Ureter (tissue), 1 donor: ENCODE measurements at regions not wholly inside any gene's neighbourhood (a gene's known extent, or its start where the extent isn't known, plus 50 kb on each side); places are given as distances from the start of the nearest gene placed in this dataset.
"Not testable (repeated sequence)": the region's sequence is repeated elsewhere in the genome, so short reads cannot be mapped to it uniquely, and the experiment has no call there.

Source experiments
- DNase-seq: peaks from one replicate; pipeline ENCODE4 v3.0.0-alpha.2; 2020; ENCODE audit warnings: low spot score
- donor health status: DM: yes; HTN: yes; CAD: no.

DNA sequence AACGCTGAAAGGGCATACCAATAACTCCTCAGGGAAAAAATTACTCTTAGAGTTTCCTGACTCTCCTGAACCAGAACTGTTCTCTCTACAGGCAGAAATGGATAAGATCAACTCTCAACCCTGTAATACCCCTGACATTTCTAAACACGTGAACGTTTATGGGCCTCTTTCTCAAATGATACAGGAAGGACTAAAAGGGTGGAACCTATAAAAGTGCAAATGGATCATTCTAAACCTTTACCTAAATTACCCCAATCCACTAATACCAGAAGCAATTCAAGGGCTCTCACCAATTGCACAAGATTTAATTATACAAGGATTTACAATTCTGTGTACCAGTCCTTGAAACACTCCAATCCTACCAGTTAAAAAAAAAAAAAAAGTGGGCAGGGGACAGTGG lies 98.0 kb upstream of the FAM174B start:
- DNase-seq, result no peak

DNA sequence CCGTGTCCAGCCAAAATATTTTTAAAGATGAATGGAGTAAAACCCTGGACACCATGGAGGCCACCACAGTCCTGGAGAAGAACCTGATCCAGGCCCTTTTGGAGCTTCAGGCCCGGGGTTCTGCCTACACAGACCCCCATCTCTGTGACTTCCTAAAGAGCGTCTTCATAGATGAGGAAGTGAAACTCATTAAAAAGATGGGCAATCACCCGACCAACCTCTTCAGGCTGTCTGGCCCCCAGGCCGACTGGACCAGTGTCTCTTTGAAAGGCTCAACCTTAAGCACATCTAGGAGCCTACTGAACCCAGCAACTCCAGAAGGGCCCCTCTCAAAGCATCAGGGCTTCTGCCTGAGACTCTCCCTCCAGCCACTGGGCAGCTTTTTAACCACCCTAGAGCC lies 107.9 kb upstream of the FAM174B start:
- DNase-seq, result no peak

DNA sequence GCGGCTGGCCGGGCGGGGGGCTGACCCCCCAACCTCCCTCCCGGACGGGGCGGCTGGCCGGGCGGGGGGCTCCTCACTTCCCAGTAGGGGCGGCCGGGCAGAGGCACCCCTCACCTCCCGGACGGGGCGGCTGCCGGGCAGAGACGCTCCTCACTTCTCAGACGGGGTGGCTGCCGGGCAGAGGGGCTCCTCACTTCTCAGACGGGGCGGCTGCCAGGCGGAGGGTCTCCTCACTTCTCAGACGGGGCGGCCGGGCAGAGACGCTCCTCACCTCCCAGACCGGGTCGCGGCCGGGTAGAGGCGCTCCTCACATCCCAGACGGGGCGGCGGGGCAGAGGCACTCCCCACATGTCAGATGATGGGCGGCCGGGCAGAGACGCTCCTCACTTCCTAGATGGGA lies 112.6 kb upstream of the FAM174B start:
- not testable (repeated sequence) for DNase-seq

DNA sequence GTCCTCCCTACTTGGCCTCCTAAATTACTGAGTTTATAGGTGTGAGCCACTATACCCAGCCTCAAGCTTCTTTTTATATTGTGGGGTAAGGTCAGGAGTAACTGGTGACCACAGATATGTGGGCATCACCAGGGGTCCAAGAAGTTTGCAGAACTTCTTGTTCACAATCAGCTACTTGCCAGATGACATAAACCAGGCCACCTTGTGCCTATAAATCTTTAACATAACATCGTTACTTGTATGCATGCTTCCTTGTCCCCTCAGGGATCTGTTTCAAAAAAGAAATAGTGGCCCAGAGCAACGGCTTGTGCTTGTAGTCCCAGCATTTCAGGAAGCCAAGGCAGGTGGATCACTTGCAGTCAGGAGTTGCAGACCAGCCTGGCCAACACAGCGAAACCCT lies 115.1 kb upstream of the FAM174B start:
- DNase-seq, result no peak

DNA sequence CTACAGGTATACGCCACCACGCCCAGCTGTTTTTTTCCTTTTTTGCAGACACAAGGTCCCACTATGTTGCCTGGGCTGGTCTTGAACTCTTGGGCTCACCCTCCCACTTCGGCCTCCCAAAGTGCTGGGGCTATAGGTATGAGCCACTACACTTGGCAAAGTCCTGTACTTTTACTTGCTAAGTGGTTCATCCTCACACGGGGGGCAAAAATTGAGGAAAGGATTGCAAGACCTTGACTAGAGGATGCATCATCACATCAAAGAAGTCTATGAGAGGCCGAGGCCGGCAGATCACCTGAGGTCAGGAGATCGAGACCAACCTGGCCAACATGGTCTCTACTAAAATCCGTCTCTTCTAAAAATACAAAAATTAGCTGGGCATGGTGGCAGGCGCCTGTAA lies 116.5 kb upstream of the FAM174B start:
- no peak for DNase-seq

DNA sequence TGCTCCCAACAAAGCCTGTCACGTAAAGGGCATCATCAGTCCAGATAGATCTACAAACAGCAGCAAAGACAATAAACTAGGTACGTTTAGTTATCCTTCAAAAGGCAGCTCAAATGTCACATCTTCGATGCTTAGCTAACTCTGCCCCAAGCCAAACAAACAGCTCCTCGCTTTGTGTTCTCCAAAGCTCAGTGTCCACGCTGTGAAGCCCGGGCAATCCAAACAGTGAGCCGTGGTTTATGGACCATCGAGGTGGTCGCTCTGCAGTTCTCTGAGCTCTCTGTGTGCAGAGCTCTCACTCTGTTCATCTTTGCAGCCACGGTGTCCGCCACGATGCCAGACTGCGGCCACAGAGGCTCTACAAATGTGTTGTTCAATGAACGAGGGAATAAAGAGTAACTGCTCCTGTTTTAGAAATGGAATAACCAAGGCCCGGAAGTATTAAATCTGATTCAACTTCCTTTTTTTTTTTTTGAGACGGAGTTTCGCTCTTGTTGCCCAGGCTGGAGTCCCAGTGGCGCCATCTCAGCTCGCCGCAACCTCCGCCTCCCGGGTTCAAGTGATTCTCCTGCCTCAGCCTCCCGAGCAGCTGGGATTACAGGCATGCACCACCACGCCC lies 117.2 kb upstream of the FAM174B start:
- DNase-seq, result no peak

DNA sequence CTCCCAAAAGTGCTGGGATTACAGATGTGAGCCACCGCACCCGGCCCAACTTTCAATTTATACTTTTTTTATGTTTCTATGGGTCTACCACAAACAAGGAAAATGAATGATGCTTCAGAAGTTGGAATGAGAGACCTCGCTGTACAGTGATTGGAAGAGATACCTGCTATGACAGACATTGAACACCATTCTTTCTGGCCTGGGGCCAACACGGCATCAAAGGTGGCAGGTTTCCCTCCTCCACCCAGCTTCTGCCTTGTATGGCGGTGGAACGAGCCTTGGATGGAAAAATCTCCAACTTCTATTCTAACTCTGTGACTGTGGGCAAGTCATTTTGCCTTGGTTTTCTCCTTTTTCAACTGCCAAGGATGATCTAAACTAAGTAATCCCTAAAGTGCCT lies 117.8 kb upstream of the FAM174B start:
- no peak for DNase-seq

DNA sequence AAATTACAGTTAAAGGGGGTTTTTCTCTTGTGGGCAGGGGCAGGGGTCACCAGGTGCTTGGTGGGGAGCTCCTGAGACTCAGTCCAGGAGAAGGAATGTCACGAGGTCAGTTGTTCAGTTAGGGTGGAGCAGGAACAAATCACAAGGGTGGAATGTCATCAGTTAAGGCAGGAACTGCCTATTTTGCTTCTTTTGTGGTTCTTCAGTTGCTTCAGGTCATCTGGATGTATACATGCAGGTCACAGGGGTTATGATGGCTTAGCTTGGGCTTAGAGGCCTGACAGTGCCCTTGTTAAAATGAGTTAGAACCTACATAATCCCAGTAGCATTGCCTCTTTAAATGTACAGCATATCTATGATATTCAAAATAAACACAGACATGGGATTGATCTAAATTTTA lies 120.2 kb upstream of the CHD2 start:
- DNase-seq, result no peak

DNA sequence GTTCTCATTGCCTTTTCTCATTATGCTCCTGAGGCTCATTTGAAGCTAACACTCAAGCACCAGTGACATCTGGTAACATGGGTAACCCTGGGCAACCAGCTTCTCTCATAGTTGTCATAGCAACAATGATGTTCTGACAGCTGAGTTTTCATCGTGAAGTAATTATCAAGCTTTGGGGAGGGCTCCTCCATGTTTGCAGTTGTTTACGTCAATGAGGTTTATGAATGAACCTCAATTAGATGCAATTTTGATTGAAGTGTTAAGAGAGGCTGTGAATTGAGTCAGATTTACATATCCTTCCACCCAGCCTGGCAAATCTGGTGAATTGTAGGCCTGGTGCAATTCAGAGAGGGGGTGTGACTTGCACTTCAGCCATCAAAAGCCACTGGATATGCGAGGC lies 119.3 kb upstream of the CHD2 start:
- no peak for DNase-seq

DNA sequence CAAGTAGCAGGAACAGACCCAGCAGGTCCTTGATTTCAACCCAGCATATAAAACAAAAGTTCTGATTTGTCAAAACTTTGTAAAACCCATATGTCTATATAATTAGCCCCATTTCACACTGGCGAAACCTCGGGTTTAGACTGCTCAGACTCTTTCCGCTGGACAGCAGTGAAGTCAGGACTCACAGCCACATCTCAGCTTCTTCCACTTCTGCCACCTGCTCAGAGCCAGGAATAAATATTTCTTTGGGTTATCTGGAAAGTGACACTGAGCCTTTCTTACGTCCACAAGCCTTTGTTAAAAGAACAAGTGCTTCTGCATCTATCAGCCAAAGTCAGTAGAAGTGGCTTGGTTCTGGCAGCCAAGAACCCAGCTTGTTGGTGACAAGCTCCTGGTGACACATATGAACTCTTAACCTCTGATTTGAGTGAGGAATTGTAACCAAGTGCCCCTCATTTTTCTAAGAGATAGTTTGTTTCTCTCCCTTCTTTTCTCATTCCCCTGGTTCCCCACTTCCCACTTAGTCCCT lies 118.1 kb upstream of the CHD2 start:
- DNase-seq, result no peak

DNA sequence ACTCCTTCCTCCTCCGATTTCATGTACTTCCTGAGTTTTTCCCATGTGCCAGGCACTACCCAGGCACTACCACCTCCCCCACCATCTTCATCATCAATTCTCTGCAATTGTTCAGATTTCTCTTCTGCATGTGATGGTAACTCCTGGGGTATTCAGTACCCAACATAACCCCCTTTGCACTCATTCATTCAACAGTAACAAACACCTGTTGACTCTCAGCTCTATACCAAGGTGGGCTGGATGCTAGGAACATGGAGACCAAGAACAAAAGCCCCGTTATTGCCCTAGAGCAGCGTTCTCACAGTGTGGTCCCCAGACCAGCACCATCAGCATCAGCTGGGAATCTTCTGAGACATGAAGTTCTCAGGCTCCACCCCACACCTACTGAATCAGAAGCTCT lies 113.0 kb upstream of the CHD2 start:
- no peak for DNase-seq

DNA sequence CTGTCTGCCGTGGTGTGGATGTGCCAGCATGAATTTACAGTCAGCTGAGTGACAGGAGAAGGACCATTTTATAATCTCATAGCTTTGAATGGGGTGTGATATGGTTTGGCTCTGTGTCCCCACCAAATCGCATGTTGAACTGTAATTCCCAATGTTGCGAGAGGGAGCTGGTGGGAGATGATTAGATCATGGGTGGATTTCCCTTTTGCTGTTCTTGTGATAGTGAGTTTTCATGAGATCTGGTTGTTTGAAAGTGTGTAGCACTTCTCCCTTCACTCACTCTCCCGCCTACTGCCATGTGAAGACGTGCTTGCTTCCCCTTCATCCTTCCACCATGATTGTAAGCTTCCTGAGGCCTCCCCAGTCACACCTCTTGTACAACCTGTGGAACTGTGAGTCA lies 111.9 kb upstream of the CHD2 start:
- DNase-seq, result no peak

GRCh38 chr15:92788793-92789192 lies 111.3 kb upstream of the CHD2 start:
- DNase-seq, result not testable (repeated sequence)

GRCh38 chr15:92796161-92796611 lies 103.9 kb upstream of the CHD2 start:
- no peak for DNase-seq

GRCh38 chr15:92797168-92798052 lies 102.7 kb upstream of the CHD2 start:
- no peak for DNase-seq

- DNase-seq, result no peak
Measured at GRCh38 chr15:92800013-92800412, 100.1 kb upstream of the CHD2 start.

DNA sequence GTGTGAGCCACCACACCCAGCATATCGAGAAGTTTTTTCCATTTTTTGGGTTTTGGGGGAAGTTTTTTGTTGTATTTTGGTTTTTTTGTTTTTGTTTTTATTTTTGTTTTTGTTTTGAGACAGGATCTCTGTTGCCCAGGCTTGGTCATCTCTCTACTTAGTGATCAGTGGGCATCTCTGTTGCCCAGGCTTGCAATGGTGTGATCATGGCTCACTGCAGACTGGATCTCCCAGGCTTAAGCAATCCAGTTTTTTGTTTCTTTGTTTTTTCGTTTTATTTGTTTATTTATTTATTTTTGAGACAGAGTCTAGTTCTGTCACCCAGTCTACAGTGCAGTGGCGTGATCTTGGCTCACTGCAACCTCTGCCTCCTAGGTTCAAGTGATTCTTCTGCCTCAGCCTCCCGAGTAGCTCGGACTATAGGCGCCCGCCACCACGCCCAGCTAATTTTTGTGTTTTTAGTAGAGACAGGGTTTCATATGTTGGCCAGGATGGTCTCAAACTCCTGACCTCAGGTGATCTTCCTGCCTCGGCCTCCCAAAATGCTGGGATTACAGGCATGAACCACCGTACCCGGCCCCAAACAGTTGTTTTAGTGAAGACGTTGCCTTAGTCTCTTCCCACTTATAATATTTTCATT lies 99.6 kb upstream of the CHD2 start:
- not testable (repeated sequence) for DNase-seq

DNA sequence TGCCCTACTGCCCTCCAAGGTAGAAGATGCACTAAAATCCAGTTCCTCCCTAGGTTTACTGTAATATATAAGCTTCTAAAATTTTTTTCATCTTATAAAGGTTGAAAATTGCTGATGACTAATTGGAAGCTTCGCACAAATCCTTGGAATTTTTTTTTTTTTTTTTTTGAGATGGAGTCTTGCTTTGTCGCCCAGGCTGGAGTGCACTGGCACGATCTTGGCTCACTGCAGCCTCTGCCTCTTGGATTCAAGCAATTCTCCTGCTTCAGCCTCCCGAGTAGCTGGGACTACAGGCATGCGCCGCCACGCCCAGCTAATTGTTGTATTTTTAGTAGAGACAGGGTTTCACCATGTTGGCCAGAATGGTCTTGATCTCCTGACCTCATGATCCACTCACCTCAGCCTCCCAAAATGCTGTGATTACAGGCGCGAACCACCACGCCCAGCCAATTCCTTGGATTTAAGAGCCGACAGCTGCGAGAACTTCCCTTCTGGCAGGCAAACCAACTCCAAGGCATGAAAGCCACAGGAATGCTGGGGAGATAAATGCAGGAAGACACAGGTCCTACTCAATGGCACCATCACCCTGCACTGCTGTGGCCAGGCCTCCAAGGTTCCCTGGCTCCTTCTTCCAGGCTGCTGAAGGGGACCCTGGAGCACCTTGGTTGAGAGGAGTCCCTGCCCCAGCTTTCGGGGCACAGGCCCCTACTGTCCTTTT lies 98.9 kb upstream of the CHD2 start:
- not testable (repeated sequence) for DNase-seq

GRCh38 chr15:92801774-92802464 lies 98.2 kb upstream of the CHD2 start:
- no peak for DNase-seq

- no peak for DNase-seq
Measured at GRCh38 chr15:92803536-92803851, 96.6 kb upstream of the CHD2 start.

DNA sequence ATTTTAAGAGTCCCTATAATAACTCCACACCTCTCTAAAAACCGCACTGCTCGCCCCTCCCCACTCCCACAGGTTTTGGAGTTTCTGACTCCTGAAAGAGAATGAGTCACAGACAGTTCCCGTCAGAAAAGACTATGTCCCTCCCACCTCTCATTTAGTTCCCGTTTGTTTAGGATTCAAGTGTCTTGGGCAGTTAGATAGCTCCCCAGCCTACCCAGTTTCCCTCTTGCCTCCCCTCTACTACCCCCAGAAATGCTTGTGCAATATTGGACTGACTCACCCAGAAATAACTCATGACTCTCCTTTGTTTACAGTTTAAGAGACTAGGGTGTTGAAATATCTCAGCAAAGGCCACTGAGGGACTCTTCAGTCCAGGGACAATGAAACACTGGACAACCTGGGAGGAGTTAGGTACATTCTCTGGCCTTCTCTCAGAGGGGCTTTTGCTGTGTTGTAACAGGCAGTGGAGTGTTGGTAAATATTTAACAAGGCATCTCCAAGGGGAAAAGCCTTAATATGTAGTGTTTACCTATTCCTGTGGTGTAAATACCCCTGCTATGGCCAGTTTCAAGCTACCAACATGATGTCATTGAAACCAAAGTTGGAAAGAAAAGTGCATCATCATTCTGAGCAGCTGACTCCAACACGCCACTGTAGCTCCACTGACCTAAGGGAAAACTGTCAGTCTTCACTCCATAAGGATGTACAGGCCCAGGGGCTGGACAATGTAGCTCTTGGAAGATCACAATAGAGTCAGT lies 96.1 kb upstream of the CHD2 start:
- peak; percentile 81 for DNase-seq
